GM20000 (cell line): ENCODE measurements at regions not wholly inside any gene's neighbourhood (a gene's known extent, or its start where the extent isn't known, plus 50 kb on each side); places are given as distances from the start of the nearest gene placed in this dataset.

Experiments
- DNase-seq: peaks from one replicate; pipeline ENCODE4 v3.0.0; 2012; ENCODE audit warnings: low spot score
- TF ChIP-seq, protein P1 (sequence below): IDR thresholded peaks from 2 replicates; pipeline ENCODE4 v1.5.1; 2012; ENCODE audit warnings: mild to moderate bottlenecking, control low read depth; ENCODE audit errors: extremely low read depth, missing control alignments

DNA sequence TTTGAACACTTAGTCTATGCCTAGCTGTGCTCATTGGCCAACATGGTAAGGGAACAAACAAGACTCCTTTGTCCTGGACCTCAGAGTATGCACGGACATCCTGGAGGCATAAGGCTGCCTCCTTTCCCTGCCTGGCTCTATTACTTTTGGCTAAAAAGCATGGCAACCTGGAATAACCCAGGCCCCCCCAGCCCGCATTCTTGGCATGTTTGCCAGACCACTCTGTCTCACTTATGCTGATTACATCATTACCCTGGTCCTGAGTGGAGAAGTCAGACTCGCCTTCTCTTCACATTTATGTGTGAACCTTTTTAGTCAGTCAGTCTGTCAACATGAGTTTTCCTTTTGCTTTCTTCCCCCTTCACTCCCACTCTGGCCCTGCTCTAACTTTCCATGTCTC is 58.0 kb upstream of the ELK3 start:
- no peak for DNase-seq
- TF ChIP-seq, protein P1, sequence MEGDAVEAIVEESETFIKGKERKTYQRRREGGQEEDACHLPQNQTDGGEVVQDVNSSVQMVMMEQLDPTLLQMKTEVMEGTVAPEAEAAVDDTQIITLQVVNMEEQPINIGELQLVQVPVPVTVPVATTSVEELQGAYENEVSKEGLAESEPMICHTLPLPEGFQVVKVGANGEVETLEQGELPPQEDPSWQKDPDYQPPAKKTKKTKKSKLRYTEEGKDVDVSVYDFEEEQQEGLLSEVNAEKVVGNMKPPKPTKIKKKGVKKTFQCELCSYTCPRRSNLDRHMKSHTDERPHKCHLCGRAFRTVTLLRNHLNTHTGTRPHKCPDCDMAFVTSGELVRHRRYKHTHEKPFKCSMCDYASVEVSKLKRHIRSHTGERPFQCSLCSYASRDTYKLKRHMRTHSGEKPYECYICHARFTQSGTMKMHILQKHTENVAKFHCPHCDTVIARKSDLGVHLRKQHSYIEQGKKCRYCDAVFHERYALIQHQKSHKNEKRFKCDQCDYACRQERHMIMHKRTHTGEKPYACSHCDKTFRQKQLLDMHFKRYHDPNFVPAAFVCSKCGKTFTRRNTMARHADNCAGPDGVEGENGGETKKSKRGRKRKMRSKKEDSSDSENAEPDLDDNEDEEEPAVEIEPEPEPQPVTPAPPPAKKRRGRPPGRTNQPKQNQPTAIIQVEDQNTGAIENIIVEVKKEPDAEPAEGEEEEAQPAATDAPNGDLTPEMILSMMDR = no peak

DNA sequence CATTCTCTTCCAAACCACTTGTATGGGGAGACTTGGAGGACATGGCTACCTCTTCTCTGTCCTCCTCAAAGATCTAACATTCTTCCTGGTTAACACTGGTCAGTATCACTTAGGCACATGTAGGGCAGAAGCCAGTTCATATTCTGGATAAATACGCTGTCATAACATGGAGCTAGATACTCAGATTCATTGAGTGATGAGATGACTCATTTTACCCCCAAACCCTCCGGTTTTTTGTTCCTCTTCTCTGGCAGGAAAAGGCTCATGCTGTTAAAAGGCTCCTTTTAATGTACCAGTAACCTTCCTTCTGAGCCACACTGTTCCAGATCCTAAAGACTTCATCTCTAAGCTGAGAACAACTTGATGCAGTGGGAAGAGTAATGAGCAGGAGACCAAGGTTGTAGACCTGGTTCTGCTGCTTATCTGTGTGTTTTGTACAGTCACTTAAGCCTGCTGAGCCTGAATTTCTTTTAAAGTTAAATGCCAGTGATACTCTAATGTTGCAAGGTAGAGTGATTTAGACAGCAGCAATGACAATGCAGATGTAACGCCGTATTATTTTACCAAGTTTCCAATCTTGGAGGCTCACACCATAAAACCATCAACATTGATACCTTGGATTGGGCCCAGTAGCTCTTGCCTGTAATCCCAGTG is 57.3 kb upstream of the ELK3 start:
- no peak for DNase-seq
- TF ChIP-seq, protein P1 = no peak

DNA sequence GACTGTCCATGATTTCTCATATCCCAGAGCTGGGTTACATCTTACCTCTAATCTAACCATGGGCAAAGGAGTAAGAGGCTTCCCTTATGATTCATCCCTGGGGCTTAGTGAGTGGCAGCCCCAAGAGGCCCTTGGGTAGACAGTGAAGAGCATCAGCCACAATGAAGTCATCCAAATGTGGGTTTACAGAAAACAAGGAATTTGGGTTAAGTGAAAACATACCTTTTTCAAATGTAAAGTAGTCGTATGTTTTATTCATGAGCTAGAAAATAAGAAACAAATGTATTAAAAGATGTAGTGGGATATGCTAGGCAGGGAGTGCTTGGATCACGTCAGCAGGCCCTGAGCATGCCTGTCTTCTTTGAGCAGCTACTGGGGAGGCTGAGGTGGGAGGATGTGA is 54.0 kb upstream of the ELK3 start:
- no peak for DNase-seq
- TF ChIP-seq, protein P1 = no peak

DNA sequence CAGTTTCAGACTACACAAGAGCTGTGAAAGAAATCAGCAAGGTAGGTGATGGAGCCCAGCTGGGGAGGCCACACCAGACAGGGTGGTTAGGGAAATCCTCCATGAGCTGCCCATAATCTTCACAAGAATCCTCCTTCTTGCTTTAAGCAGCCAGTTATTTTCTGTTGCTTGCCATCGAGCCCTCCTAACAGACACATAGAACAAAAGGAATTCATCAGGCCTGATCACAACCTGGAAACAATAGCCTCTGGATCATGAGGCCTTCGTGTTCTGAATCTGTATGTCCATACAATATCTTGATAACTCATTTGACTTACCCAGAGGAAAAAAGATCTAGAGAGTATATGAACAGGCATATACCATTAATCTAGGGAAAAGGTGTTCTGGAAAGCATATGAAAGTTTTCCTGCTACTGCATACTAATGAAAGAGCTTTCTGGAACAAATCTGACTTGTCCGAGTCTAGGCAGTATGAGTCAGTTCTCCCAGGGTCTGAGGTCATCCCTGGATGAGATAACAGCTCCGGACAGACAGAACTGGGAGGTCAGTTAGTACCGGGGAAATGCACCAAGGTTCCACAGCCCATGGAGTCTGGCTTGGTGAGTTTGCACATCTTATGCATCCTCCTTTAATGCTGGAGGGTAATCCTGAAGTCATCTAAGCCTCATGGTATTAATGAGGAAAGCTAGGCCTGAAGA is 52.8 kb upstream of the ELK3 start:
- TF ChIP-seq, protein P1 = no peak
- DNase-seq = no peak

DNA sequence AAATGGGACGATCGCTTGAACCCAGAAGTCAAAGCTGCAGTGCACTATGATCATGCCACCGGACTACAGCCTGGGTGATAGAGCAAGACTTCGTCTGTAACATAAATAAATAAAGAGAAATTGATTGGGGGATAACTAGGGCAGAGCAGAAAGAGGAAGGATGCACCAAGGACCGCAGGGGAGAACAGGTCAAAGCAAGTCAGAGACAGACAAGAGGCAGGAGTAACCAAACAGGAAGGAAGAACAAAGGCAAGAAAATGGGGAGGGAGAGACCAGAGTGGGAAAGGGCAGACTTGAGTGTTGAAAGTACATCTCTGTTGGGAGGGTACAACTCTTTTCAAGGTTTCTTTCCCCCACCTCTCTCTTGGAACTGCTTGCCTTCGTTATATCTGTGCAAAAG is 50.8 kb upstream of the ELK3 start:
- DNase-seq = no peak
- TF ChIP-seq, protein P1 = no peak

DNA sequence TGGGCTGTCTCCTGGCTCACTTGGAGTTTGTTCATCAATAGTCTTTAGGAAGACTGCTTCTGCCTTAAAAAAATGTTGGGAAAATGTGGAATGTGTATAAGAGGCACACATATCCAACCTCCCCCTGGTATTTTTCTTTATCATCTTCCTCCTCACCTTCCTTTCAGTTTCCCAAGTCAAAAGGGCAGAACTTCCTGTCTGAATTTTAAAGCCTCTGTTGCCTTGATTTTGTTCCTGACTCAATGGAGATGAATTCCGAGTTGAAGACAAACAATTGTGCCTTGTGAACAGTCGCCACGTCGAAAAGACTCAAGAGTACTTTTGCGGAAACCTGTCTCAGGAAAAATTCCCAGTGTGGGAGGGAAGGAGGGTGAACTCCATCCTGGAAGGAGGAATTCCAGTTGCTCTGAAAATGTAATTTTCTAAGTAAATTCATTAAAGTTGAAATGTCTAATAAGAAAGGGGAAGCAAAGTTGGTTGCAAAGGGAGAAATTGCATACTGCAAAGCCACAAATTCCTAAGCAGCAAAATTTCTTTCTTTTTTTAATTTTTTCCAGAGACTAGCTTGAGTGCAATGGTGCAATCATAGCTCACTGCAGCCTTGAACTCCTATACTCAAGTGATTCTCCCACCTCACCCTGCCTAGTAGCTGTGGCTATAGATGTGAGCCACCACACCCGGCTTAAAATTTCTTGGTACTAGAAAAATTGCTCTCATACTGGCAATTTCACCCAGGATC is 50.2 kb upstream of the ELK3 start:
- TF ChIP-seq, protein P1 = no peak
- DNase-seq = no peak
